NB4 (cell line): ENCODE measurements at regions not wholly inside any gene's neighbourhood (a gene's known extent, or its start where the extent isn't known, plus 50 kb on each side); places are given as distances from the start of the nearest gene placed in this dataset.

Experiments
- DNase-seq: peaks from one replicate; pipeline ENCODE4 v3.0.0; 2010; ENCODE audit warnings: low read depth
- H3K4me3 ChIP-seq: one replicate; pipeline ENCODE4 v1.5.1; 2011; ENCODE audit warnings: mild to moderate bottlenecking, low read depth, low read length, moderate library complexity
- CTCF ChIP-seq: IDR thresholded peaks from one replicate; pipeline ENCODE4 v1.5.1; 2012; ENCODE audit warnings: low read depth, low read length
- MAX ChIP-seq: IDR thresholded peaks from 2 replicates; pipeline ENCODE4 v1.6.1; 2011; ENCODE audit warnings: low read depth, low read length
- MYC ChIP-seq: IDR thresholded peaks from 2 replicates; pipeline ENCODE4 v1.6.1; 2011; ENCODE audit warnings: low read depth, low read length
- POLR2A ChIP-seq: IDR thresholded peaks from 2 replicates; pipeline ENCODE4 v1.6.1; 2011; ENCODE audit warnings: mild to moderate bottlenecking; ENCODE audit not compliant: insufficient read length; ENCODE audit errors: extremely low read depth

- DNase-seq: peak; percentile 51
- TF ChIP-seq POLR2A (no peak), MAX (no peak), CTCF (no peak), MYC (no peak)
- H3K4me3 ChIP-seq: no peak overlapping the region
Observed at GRCh38 chr10:47160967-47161366, 139.0 kb upstream of the GDF10 start.

DNA sequence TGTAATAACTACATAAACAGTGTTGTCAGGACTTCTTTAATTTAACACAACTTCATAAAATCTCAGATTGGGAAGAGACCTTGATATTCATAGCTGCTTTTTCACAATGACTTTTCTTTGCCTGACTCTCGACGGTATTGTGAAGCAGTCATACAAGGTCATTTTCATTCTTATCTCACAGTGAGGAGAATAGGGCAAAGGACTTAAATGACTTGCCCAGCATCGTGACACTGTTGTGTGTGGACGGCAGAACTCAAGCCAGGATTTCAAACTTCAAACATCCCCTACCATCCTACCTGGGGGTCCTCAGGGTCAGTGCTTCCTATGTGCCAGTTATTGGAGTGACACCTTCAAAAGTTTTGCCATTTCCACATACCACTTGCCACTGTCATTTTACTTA is 138.5 kb upstream of the GDF10 start:
- H3K4me3 ChIP-seq: no peak overlapping the region
- no peak for TF ChIP-seq MYC
- no peak for TF ChIP-seq CTCF
- TF ChIP-seq MAX: no peak
- TF ChIP-seq POLR2A: no peak
- no peak for DNase-seq

GRCh38 chr10:47164126-47164799 is 135.7 kb upstream of the GDF10 start:
- H3K4me3 ChIP-seq: no peak overlapping the region
- no peak for DNase-seq
- no peak for TF ChIP-seq MAX
- TF ChIP-seq CTCF: no peak
- no peak for TF ChIP-seq POLR2A
- no peak for TF ChIP-seq MYC

GRCh38 chr10:47164800-47165128 is 135.2 kb upstream of the GDF10 start:
- TF ChIP-seq MYC (no peak), POLR2A (no peak), CTCF (no peak), MAX (no peak)
- no peak for DNase-seq
- H3K4me3 ChIP-seq: no peak overlapping the region

DNA sequence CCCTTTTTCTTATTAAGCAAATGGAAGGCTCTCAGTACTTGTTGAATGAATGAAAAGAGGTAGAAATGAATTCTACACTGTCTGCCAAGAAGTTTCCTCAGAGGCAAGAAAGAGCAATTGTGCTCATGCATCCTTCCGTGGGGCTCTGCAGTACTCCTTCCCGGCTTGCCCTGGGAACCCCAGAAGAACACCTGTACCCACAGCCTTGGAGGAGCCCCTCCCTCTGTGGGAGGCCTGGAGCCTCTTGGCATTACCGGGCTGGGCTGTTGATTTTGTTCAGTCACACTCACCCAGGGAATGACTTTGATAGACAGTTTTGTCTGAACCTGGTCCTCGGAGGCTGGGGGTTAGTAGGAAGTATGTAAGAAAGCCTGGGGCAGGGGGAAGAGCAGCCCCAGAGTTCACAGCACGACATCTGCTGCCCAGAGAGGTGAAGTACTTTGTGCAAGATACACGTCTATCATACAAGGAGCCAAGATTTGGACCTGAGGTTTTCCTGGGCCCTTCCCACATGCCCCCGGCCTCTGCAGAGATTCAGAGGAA is 134.8 kb upstream of the GDF10 start:
- peak overlapping the region; percentile 40 for H3K4me3 ChIP-seq
- DNase-seq: peak; percentile 78
- TF ChIP-seq POLR2A: no peak
- TF ChIP-seq CTCF: peak; percentile 19
- TF ChIP-seq MYC: no peak
